GM12873 (cell line): ENCODE measurements at regions not wholly inside any gene's neighbourhood (a gene's known extent, or its start where the extent isn't known, plus 50 kb on each side); places are given as distances from the start of the nearest gene placed in this dataset.

Experiments used
- CTCF ChIP-seq: IDR thresholded peaks from 2 replicates; pipeline ENCODE4 v1.5.1; 2012; ENCODE audit warnings: low read depth, mild to moderate bottlenecking, moderate library complexity, low read length, control low read depth; ENCODE audit not compliant: insufficient read depth; ENCODE audit errors: missing control alignments

- TF ChIP-seq CTCF = no peak
Measured at GRCh38 chr4:1503583-1504471, 97.6 kb upstream of the NKX1-1 start.

GRCh38 chr4:1502976-1503375 is 96.7 kb upstream of the NKX1-1 start:
- TF ChIP-seq CTCF = no peak

- TF ChIP-seq CTCF = no peak
Measured at GRCh38 chr4:1502501-1502886, 96.3 kb upstream of the NKX1-1 start.

GRCh38 chr4:1501754-1502500 is 95.7 kb upstream of the NKX1-1 start:
- TF ChIP-seq CTCF = no peak

GRCh38 chr4:1500966-1501753 is 94.9 kb upstream of the NKX1-1 start:
- TF ChIP-seq CTCF = no peak

GRCh38 chr4:1500231-1500965 is 94.2 kb upstream of the NKX1-1 start:
- no peak for TF ChIP-seq CTCF

- no peak for TF ChIP-seq CTCF
Measured at GRCh38 chr4:1499465-1499864, 93.2 kb upstream of the NKX1-1 start.
